Esophagus squamous epithelium (tissue), 4 donors: ENCODE measurements at regions not wholly inside any gene's neighbourhood (a gene's known extent, or its start where the extent isn't known, plus 50 kb on each side); places are given as distances from the start of the nearest gene placed in this dataset.

Experiments
- POLR2A ChIP-seq, 4 donors: fragments of 450-650 bp; IDR thresholded peaks; one replicate each; pipeline ENCODE4 v1.6.1; 2017; ENCODE audit warnings: antibody characterized with exemption in 4 of 4, mild to moderate bottlenecking in 4 of 4, moderate library complexity in 3 of 4
- TF ChIP-seq, protein P1 (sequence below), 6 experiments: fragments of 450-650 bp in 4 of 6; fragments of 200-600 bp in 2 of 6; sonication (generic) in 2 of 6; IDR thresholded peaks; one replicate each; pipeline ENCODE4 v1.5.1; 2016 to 2019; ENCODE audit warnings: antibody characterized with exemption in 6 of 6, mild to moderate bottlenecking in 4 of 6, moderate library complexity in 4 of 6

GRCh38 chr3:70726961-70727360 is 414.5 kb upstream of the MDFIC2 start:
- TF ChIP-seq, protein P1, sequence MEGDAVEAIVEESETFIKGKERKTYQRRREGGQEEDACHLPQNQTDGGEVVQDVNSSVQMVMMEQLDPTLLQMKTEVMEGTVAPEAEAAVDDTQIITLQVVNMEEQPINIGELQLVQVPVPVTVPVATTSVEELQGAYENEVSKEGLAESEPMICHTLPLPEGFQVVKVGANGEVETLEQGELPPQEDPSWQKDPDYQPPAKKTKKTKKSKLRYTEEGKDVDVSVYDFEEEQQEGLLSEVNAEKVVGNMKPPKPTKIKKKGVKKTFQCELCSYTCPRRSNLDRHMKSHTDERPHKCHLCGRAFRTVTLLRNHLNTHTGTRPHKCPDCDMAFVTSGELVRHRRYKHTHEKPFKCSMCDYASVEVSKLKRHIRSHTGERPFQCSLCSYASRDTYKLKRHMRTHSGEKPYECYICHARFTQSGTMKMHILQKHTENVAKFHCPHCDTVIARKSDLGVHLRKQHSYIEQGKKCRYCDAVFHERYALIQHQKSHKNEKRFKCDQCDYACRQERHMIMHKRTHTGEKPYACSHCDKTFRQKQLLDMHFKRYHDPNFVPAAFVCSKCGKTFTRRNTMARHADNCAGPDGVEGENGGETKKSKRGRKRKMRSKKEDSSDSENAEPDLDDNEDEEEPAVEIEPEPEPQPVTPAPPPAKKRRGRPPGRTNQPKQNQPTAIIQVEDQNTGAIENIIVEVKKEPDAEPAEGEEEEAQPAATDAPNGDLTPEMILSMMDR (IDR thresholded peaks at IDR 0.05), result no peak
- no peak for TF ChIP-seq POLR2A (IDR thresholded peaks at IDR 0.05)
